ENCODE measurements at regions not wholly inside any gene's neighbourhood (a gene's known extent, or its start where the extent isn't known, plus 50 kb on each side); places are given as distances from the start of the nearest gene placed in this dataset.
"Not testable (repeated sequence)": the region's sequence is repeated elsewhere in the genome, so short reads cannot be mapped to it uniquely, and the experiment has no call there.

GRCh38 chr15:99799854-99800250 lies 66.6 kb upstream of the LYSMD4 start:
- TF ChIP-seq POLR2A (IDR thresholded peaks at IDR 0.05; ENCODE audit: low read depth, low read length); CTCF (conservative IDR thresholded peaks at IDR 0.05; ENCODE audit: low read depth, low read length); FOS (IDR thresholded peaks at IDR 0.05; ENCODE audit: low read depth, low read length); NFE2L2 (IDR thresholded peaks at IDR 0.05; ENCODE audit: low read depth, low read length); RAD21 (IDR thresholded peaks at IDR 0.05; ENCODE audit: low read length); RCOR1 (IDR thresholded peaks at IDR 0.05; ENCODE audit: insufficient replicate concordance, low read length); MAFK (IDR thresholded peaks at IDR 0.05; ENCODE audit: low read depth, low read length); ELK1 (IDR thresholded peaks at IDR 0.05; ENCODE audit: borderline replicate concordance, low read depth, low read length); USF2 (IDR thresholded peaks at IDR 0.05; ENCODE audit: low read depth, low read length); SMC3 (IDR thresholded peaks at IDR 0.05; ENCODE audit: low read depth, low read length); MXI1 (IDR thresholded peaks at IDR 0.05; ENCODE audit: borderline replicate concordance, low read depth, low read length): not testable (repeated sequence)
